Activated CD8-positive, alpha-beta memory T cell treated with anti-CD3 and anti-CD28 coated beads, Interleukin-2, amount 10 ng/mL, durations not matched to agents 7 days and 5 days (primary cell): ENCODE measurements at regions not wholly inside any gene's neighbourhood (a gene's known extent, or its start where the extent isn't known, plus 50 kb on each side); places are given as distances from the start of the nearest gene placed in this dataset.

ENCODE experiments used
- ATAC-seq: fragments of 150-1000 bp; cut with Tn5 transposase; one replicate; pipeline ENCODE4 v1.10.0; 2021; ENCODE audit warnings: moderate library complexity
- CTCF ChIA-PET: fragments of 350-600 bp; sonication (Branson Sonifier 250); formaldehyde crosslinking; loops from one replicate; lab custom pipeline; 2021; ENCODE audit warnings: antibody characterized with exemption; lab: Charles Lee
- DNase-seq: peaks from one replicate; pipeline ENCODE4 v3.0.0-alpha.2; 2020
- H3K27ac Mint-ChIP-seq: one replicate; pipeline ENCODE4 v1.8.0; 2021; ENCODE audit warnings: mild to moderate bottlenecking, mixed read lengths
- H3K27me3 Mint-ChIP-seq: one replicate; pipeline ENCODE4 v1.8.0; 2021; ENCODE audit warnings: mixed read lengths
- H3K36me3 Mint-ChIP-seq: one replicate; pipeline ENCODE4 v1.8.0; 2021; ENCODE audit warnings: mild to moderate bottlenecking, mixed read lengths
- H3K4me1 Mint-ChIP-seq: one replicate; pipeline ENCODE4 v1.8.0; 2021; ENCODE audit warnings: mixed read lengths
- H3K4me3 Mint-ChIP-seq: one replicate; pipeline ENCODE4 v1.8.0; 2021; ENCODE audit warnings: mild to moderate bottlenecking, moderate library complexity, mixed read lengths
- H3K9me3 Mint-ChIP-seq: one replicate; pipeline ENCODE4 v1.8.0; 2022; ENCODE audit warnings: low read depth, mixed read lengths

DNA sequence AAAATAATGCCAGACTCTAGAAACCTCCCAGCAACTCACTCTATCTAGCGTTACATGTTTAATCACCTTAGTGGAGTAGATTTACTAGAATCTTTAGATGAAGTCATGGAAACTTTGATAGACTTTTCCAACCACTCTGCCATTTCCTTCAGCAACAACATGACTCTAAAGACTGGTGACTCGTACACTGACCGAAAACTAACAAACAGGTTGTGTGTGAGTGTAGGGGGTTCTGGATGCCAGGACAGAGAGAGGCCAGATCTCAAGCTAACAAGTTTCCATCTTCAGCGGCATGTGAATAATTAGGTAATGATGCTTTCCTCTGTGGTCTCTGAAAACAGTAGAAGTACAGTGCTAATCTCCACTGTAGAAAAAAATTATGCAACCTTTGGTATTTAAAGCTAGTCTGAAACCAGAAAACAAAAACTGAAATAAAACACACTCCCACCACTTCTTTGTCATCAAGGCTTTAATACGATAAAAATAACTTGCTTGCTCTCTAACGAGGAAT, 286.4 kb downstream of the PRDM5 start:
- DNase-seq (no peak), ATAC-seq (no peak)
- H3K36me3 Mint-ChIP-seq: no peaks in the 10 kb centered on the region
- H3K4me1 Mint-ChIP-seq: no peaks in the 10 kb centered on the region
- no peak overlapping the region for H3K4me3 Mint-ChIP-seq
- CTCF ChIA-PET: no interaction called here
- no peaks in the 10 kb centered on the region for H3K9me3 Mint-ChIP-seq
- H3K27ac Mint-ChIP-seq: no peak overlapping the region
- no peaks in the 10 kb centered on the region for H3K27me3 Mint-ChIP-seq

DNA sequence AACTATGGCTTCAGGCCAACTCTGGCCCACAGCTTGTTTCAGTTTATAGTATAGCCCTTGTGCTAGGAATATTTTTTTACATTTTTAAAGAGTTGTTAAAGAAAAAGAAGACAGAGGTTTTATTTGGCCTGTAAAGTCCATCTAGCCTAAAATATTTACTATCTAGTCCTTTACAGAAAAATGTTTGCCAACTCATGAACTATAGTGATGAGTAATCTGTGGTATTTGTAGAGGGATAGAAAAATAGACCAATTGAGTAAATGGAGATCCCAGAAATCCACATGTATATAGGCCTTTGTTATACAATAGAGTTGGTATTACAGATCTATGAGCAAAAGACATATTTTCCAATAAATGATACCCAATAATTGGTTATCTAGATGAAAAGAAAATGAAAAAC, 288.7 kb downstream of the PRDM5 start:
- H3K4me1 Mint-ChIP-seq: no peaks in the 10 kb centered on the region
- H3K4me3 Mint-ChIP-seq: no peak overlapping the region
- CTCF ChIA-PET: no interaction called here
- peaks cover 2% of the 10 kb centered on the region for H3K27me3 Mint-ChIP-seq
- ATAC-seq (no peak), DNase-seq (no peak)
- no peak overlapping the region for H3K27ac Mint-ChIP-seq
- H3K9me3 Mint-ChIP-seq: no peaks in the 10 kb centered on the region
- no peaks in the 10 kb centered on the region for H3K36me3 Mint-ChIP-seq

DNA sequence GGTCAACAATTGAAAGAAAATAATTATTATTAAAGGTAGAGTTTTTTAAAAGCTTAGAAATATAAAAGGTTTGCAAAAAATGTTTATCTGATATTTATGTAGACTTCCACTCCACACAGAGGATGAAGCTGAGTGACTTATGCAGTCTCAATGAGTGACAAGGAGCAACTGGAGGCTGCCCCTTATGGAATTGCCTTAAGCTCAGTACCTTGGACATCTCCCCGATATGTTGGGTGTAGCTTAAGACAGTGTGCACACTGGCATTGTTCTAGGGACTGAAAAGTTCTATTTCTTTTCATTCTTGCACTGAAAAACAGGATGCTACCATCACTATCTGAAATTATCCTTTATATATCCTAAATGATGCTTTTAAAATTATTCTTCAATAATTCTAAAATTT, 292.1 kb downstream of the PRDM5 start:
- DNase-seq: no peak
- H3K9me3 Mint-ChIP-seq: no peaks in the 10 kb centered on the region
- CTCF ChIA-PET: no interaction called here
- no peak overlapping the region for H3K27ac Mint-ChIP-seq
- no peaks in the 10 kb centered on the region for H3K4me1 Mint-ChIP-seq
- no peak overlapping the region for H3K4me3 Mint-ChIP-seq
- no peak for ATAC-seq
- H3K27me3 Mint-ChIP-seq: peaks cover 2% of the 10 kb centered on the region
- no peaks in the 10 kb centered on the region for H3K36me3 Mint-ChIP-seq

DNA sequence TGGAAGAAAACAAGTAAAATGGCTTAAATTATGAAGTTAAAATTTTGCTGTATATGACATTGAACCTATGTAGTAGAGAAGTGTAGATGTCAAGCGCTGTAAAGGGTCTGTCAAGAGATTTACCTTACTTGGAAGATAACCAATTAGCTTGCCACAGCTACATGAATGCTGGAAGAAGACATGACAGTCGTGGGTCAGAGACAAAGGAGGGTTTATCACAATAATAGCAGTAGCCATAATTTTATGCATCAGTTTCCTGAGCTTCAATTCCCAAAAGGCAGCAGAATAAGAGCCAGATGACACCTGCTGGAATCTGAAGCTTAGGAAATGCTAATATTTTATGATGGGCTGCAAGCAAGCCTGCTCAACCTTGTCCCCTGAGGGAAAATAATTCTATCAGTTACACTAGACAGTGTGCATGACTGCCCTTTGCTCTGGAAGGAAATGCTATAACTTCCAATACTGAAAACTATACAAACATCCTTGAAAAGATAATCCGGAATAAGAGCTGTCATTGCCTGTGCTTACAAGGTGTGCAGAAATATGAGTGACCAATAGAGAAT, 292.9 kb downstream of the PRDM5 start:
- DNase-seq: no peak
- no peak overlapping the region for H3K27ac Mint-ChIP-seq
- ATAC-seq: no peak
- H3K9me3 Mint-ChIP-seq: no peaks in the 10 kb centered on the region
- no peak overlapping the region for H3K4me3 Mint-ChIP-seq
- CTCF ChIA-PET: no interaction called here
- H3K27me3 Mint-ChIP-seq: peaks cover 2% of the 10 kb centered on the region
- H3K4me1 Mint-ChIP-seq: no peaks in the 10 kb centered on the region
- no peaks in the 10 kb centered on the region for H3K36me3 Mint-ChIP-seq

DNA sequence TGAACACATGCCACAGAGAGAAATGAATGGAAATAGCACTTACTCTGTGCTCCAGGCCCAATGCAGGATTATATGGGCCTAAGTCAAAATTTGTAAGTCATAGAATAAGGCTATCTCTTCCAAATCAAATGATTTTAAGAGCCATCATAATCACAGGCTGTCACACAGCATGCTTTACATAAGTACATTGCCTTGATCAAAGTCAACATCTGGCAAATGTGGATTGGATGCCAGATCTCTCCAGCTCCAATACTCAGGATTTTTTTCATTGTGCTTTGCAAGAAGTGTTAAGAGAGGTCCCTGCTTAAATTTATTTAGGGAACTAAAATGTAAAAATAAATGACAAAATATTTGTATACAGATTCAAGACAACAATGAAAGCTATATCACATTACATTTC, 299.9 kb downstream of the PRDM5 start:
- H3K4me3 Mint-ChIP-seq: no peak overlapping the region
- H3K27me3 Mint-ChIP-seq: peaks cover 3% of the 10 kb centered on the region
- ATAC-seq (no peak), DNase-seq (no peak)
- H3K27ac Mint-ChIP-seq: no peak overlapping the region
- H3K9me3 Mint-ChIP-seq: no peaks in the 10 kb centered on the region
- no peaks in the 10 kb centered on the region for H3K36me3 Mint-ChIP-seq
- H3K4me1 Mint-ChIP-seq: no peaks in the 10 kb centered on the region
- CTCF ChIA-PET: no interaction called here

DNA sequence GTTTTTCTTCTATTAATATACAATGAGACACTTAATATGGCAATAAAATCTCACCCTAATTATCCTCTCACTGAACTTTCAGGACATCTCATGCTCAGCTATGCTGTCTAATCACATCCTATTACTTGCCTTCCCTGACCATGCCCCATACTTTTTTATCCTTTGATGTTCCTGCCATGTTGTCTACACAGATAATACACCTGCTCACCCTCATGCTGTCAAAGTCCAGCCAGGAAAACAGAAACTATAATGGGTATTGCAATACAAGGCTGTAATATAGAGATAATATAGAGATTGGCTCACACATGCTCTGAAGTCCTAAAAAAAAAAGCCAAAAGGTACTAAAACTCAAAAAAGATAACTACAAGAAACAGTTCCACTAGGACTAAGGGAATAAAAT, 305.4 kb downstream of the PRDM5 start:
- no peak for ATAC-seq
- no peaks in the 10 kb centered on the region for H3K4me1 Mint-ChIP-seq
- CTCF ChIA-PET: no interaction called here
- no peak for DNase-seq
- peaks cover 3% of the 10 kb centered on the region for H3K27me3 Mint-ChIP-seq
- no peak overlapping the region for H3K4me3 Mint-ChIP-seq
- no peaks in the 10 kb centered on the region for H3K36me3 Mint-ChIP-seq
- no peak overlapping the region for H3K27ac Mint-ChIP-seq
- no peaks in the 10 kb centered on the region for H3K9me3 Mint-ChIP-seq

DNA sequence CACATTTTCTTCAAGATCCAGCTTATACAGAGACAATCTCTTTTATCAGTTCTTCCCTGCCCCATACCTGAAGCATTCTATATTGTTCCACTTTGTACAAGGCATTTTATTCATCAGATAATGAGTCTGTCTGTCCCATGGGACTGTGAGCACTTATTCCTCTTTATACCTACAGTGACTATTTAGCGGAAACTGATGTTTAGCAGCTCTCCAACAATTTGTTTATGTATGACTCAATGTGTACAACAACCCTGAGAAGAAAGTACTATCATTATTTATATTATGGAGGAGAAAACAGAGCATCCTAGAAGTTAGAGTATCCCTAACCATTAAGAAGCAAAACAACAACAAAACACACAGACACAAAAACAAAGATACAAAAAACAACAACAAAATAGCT, 306.5 kb downstream of the PRDM5 start:
- CTCF ChIA-PET: interaction anchor here (0.9 kb wide), 1 partner anchor 12 kb away, joined by 3 read pairs; no protein-coding TSS in a partner anchor
- ATAC-seq: no peak
- Mint-ChIP-seq H3K4me3 (no peak overlapping the region), H3K9me3 (no peaks in the 10 kb centered on the region), H3K27ac (no peak overlapping the region), H3K27me3 (peaks cover 3% of the 10 kb centered on the region), H3K36me3 (no peaks in the 10 kb centered on the region), H3K4me1 (no peaks in the 10 kb centered on the region)
- no peak for DNase-seq

DNA sequence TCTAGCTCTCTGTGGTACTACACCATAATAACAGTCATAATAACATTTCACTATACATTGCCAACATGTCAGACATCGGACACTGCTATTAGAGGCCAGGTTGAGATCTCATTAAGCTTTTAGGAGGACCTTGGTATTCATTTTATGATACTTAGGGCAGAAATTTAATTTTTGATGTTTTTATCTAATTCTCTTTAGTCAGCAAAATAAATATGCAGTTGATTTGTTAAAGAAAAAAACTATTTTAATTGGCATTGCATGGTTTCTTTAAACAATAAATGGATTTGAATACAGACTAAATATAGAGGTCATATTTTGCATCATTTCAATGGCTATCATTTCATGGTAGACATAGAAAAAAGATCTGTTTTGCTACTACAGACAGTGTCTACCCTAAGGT, 308.7 kb downstream of the PRDM5 start:
- H3K4me3 Mint-ChIP-seq: no peak overlapping the region
- no peaks in the 10 kb centered on the region for H3K9me3 Mint-ChIP-seq
- CTCF ChIA-PET: no interaction called here
- no peaks in the 10 kb centered on the region for H3K4me1 Mint-ChIP-seq
- no peak overlapping the region for H3K27ac Mint-ChIP-seq
- ATAC-seq (no peak), DNase-seq (no peak)
- H3K36me3 Mint-ChIP-seq: no peaks in the 10 kb centered on the region
- H3K27me3 Mint-ChIP-seq: peaks cover 3% of the 10 kb centered on the region

DNA sequence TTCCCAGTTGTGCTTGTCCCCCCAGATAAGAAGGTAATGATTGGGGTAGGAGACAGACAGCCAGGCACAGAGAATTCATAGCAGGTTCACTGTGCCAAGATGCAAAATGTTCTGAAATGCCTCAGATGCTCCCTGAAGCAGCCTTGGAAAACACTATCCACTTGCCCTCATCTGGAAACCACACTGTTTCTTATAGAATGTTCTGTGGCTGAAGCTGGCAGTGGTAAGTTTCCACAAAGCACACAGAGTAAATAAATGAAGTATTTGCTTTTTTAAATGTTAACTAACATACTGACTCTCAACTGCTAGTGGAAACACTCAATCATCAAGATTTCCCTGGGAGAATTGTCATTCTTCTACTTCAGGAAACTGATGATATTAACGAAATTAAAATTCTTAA, 311.4 kb downstream of the PRDM5 start:
- Mint-ChIP-seq H3K27ac (no peak overlapping the region), H3K27me3 (no peaks in the 10 kb centered on the region), H3K9me3 (no peaks in the 10 kb centered on the region), H3K4me1 (no peaks in the 10 kb centered on the region), H3K4me3 (no peak overlapping the region), H3K36me3 (no peaks in the 10 kb centered on the region)
- DNase-seq: no peak
- ATAC-seq: no peak
- CTCF ChIA-PET: no interaction called here

DNA sequence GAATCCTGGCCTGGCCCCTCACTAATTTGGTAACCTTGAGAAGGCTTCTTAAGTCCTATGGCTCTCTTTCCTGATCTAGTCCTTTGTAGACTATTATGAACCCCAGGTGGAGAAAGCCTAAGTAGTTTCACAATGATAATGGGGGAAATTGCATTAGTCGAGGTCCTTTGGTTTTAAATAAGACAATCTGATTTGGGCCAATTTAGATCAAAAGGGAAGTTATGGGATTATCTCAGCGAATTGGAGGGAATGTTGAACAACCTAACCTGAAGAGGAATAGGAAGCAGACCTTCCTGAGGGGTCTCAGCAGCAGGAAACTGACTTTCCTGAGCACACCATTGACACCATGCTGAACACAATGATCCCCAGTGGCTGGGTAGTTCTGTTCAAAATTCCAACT, 331.5 kb downstream of the PRDM5 start:
- Mint-ChIP-seq H3K36me3 (no peaks in the 10 kb centered on the region), H3K4me3 (no peak overlapping the region), H3K27ac (no peak overlapping the region), H3K9me3 (no peaks in the 10 kb centered on the region), H3K27me3 (peaks cover 3% of the 10 kb centered on the region), H3K4me1 (no peaks in the 10 kb centered on the region)
- DNase-seq (no peak), ATAC-seq (no peak)
- CTCF ChIA-PET: no interaction called here

DNA sequence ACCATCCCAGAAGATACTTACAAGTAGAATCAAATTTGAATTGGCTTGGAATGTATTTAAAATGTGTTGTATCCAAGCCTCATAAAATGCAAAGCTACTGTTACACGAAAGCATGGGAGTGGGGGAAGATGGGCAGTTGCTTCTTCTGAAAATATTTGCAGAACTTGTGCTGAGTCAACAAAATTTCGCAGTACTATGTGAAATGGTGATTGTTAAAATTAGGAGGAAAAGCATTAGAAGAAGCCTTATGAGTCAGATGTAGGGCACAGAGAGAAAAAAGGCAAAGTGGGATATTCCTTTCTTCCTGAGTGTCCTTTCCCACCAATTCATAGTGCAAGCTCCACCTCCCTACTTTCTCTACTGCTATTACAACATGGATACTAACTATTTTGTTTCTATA, 332.7 kb downstream of the PRDM5 start:
- Mint-ChIP-seq H3K27ac (no peak overlapping the region), H3K4me3 (no peak overlapping the region), H3K27me3 (peaks cover 3% of the 10 kb centered on the region), H3K9me3 (no peaks in the 10 kb centered on the region), H3K36me3 (no peaks in the 10 kb centered on the region), H3K4me1 (no peaks in the 10 kb centered on the region)
- ATAC-seq (no peak), DNase-seq (no peak)
- CTCF ChIA-PET: interaction anchor here (0.8 kb wide), 1 partner anchor 9 kb away, joined by 3 read pairs; no protein-coding TSS in a partner anchor

DNA sequence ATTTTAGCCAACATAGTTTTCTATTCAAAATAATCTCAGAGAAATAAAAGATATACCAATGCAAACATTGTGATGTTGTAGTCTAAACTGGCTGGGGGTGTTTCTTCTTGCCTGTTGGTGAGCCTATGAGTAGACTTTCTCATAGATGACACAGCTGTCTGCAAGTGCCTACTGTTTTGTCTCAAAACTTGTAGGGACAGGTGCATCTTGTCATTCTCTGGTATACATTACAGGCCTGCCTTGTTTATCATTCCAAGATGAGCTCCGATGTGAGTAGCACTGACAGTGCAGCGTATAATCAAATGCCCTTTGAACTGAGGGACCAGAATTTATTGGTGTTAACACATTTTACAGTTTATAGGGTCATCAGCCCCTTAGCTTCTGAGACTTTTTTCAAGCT, 353.8 kb downstream of the PRDM5 start:
- CTCF ChIA-PET: no interaction called here
- no peaks in the 10 kb centered on the region for H3K27me3 Mint-ChIP-seq

DNA sequence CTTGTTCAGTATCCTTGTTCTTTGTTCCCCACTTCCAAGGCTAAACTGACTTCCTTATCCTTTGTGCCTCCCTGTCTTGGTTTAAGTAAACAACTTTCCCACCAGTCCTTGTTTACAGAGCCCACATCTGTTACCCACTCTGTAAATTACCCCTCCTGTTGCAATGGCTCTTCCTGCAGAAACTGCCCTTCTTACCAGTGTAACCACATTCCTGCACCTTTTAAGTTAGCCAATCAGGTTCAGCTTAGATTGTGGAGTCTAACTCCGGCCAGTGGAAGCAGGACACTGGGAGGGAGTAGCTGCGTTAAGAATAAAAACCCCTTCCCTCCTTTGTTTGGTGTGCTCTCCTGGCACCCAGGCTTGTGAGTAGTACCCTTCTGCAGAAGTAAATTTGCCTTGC, 360.9 kb downstream of the PRDM5 start:
- Mint-ChIP-seq H3K36me3 (no peaks in the 10 kb centered on the region), H3K27ac (no peak overlapping the region), H3K4me1 (no peaks in the 10 kb centered on the region), H3K4me3 (no peak overlapping the region), H3K9me3 (peaks cover 2% of the 10 kb centered on the region), H3K27me3 (no peaks in the 10 kb centered on the region)
- CTCF ChIA-PET: no interaction called here
- DNase-seq (no peak), ATAC-seq (no peak)

More for the DNA sequence above, 353.8 kb downstream of the PRDM5 start:
- Mint-ChIP-seq H3K27ac (no peak overlapping the region), H3K9me3 (no peaks in the 10 kb centered on the region), H3K36me3 (no peaks in the 10 kb centered on the region), H3K4me3 (no peak overlapping the region), H3K4me1 (no peaks in the 10 kb centered on the region)
- ATAC-seq (no peak), DNase-seq (no peak)

DNA sequence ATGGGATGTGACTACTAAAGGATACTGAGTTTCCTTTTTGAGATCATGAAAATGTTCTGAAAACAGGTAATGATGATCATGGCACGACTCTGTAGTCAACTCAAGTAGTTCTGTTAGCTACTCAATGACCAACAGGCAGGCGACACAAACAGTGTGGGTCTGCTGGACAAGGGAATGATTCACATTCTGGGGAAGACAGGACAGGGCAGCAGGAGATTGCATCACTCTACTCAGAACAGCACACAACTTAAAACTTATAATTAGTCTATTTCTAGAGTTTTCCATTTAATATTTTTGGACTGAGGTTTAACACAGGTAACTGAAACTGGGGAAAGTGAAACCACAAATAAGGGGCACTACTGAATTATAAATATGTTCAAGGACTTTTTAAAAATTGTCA, 365.2 kb downstream of the PRDM5 start:
- no peaks in the 10 kb centered on the region for H3K9me3 Mint-ChIP-seq
- CTCF ChIA-PET: no interaction called here
- H3K4me3 Mint-ChIP-seq: no peak overlapping the region

DNA sequence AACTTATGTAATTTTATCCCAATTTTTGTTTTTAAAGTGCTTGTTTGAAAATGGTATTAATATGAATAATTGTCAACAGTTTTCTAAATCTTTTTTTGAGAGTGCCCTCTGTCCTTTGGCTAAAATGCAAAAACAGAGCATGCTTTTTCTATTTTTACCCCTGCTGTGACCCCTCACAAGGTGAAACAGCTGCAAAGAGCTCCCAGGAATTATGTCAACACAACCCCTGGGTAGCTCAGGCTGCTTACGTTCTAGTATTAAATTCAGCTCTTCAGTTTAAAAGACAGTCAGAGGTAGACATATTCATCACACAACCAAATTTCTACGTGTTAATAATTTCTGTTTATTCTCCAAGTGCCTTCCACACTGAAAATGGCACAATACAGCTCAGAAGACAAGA, 367.5 kb downstream of the PRDM5 start:
- Mint-ChIP-seq H3K4me1 (no peaks in the 10 kb centered on the region), H3K36me3 (no peaks in the 10 kb centered on the region), H3K27me3 (no peaks in the 10 kb centered on the region), H3K9me3 (no peaks in the 10 kb centered on the region), H3K27ac (no peak overlapping the region), H3K4me3 (no peak overlapping the region)
- DNase-seq: no peak
- ATAC-seq: no peak
- CTCF ChIA-PET: no interaction called here

More for the DNA sequence above, 365.2 kb downstream of the PRDM5 start:
- H3K27me3 Mint-ChIP-seq: no peaks in the 10 kb centered on the region
- H3K27ac Mint-ChIP-seq: no peak overlapping the region
- no peaks in the 10 kb centered on the region for H3K36me3 Mint-ChIP-seq
- ATAC-seq (no peak), DNase-seq (no peak)
- no peaks in the 10 kb centered on the region for H3K4me1 Mint-ChIP-seq
